Activated T-cell treated with anti-CD3 and anti-CD28 coated beads for 24 hours (primary cell): ENCODE measurements at regions not wholly inside any gene's neighbourhood (a gene's known extent, or its start where the extent isn't known, plus 50 kb on each side); places are given as distances from the start of the nearest gene placed in this dataset.

Experiments
- DNase-seq: peaks from one replicate; pipeline ENCODE4 v3.0.0-alpha.2; 2020; ENCODE audit warnings: low read depth

DNA sequence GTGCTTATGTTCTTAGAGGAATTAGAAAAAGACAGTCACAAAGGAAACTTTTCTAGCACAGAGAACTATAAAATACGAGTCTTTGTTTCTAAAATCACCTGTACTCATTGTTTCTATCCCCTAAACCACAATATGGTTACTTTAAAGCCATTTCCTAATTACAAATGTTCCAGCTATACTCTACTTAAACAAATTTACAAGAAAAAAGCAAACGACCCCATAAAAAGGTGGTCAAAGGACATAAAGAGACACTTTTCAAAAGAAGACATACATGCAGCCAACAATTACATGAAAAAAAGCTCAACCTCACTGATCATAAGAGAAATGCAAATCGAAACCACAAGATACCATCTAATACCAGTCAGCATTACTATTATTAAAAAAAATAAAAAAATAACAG lies 447.3 kb downstream of the RAB28 start:
- DNase-seq: no peak

DNA sequence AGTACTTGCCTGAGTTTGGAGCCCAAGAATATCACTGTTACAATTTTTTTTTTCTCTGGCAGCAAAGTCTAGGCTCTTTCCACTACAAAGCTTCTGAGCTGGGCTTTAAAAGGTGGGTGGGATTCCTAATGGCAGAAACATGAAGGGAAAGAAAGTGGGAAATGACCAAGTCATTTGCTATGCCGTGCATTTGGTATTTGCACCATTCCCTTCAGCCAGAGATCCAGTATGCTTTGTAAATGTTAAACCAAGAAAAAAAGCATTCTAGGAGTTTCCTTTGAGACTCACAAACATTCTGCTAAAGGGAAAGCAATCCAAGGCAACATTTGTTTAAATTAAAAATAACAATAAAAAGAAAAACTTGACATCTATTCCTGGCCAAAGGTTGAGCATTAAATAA lies 451.2 kb downstream of the RAB28 start:
- no peak for DNase-seq

DNA sequence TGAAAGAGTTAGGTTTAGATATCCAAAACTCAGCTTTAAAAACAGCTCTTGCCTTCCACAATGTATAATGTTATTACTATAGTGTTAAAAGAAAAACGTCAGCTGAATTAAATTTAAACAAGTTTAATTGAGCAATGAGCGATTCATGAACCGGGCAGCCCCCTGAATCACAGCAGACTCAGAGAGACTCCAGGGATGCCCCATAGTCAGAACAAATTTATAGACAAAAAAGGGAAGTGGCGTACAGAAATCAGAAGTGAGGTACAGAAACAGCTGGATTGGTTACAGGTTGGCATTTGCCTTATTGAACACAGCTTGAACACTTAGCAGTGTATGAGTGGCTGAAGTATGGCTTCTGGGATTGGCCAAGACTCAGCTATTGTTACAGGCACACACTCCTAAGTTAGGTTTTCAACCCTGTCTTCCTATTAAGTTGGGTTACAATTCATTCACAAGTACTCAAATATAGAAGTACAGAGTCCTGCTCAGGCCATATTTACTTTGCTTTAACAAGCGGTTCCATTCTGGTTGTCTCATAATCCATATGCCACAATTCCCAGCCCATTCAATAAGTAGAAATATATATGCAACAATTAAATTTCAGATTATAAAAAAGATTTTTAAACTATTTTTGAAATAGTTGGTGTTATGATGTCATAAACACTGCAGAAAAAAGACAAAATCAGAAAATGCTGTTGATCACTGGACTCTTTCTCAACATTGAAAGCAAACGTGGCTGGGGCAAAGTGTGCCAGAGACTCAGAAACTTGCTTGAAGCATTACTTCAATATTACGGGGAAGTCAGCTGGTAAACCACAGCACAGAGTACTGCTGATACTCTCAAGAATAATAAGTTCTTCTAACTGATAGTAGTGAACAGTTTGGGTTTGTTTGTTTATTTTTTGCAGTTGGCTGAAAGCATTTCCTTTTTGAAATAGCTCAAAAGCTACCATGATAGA lies 459.7 kb downstream of the RAB28 start:
- no peak for DNase-seq

DNA sequence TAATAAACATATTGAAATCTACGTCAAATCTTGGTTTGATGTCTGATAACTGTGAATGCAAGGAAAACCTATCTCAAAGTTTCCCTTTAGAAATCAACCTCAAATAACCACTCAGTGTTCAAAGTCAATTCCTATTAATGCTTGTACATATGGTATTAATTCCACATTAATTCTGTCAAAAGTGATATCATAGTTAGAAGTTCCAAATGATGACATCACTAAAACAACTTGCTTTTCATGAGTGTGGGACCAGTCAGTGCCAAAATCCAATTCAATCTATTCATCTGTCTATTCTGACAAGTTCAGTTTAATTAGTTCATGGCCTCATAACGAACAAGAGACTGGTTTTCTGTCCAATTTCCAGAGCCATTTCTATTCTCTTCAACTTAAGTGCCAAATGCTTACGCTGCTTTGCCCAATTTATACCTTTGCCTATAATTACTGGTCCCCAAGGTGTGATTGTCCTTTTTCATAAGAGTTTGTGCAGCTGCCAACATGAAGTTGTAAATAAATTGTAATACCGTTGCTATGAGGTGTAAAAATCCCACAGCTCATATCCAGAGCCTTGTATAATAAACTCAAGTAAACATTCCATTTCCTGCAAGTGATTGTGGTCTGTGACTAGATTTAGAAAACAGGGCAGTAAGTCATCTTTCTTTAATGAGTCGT lies 476.2 kb downstream of the RAB28 start:
- DNase-seq: no peak

DNA sequence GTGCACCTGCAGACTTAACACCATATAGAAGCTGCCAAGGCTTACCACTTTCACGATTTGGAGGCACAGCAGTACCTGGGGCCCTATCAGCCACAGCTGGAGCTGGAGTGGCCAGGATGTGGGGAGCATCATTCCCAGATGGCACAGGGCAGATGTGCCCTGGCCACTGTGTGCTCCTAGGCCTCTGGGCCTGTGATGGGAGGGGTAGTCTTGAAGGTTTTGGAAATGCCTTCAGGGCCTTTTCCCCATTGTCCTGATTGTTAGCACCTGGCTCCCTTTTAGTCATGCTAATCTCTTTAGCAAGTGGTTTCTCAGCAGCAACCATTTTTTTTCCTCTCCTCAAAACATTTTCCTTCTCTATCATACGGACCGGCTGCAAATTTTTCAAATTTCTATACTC lies 490.2 kb downstream of the RAB28 start:
- no peak for DNase-seq

DNA sequence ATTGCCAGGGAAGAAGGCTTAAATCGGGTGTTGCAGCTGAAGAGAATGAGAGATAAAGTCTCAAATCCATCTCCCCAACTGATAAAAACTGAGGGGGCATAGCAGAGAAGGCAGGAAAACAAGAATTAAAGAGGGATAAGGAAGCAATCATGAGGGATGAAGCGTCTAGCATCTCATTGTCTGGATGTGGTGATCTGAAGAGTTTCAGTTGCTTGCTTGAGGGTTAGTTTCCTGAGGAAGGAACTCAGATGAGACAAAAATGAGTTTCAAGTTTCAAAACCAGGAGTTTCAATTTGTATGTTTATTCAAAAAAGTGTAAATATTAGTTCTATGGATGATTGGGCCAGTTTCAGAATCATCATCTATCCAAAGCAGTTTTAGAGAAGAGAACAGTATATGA lies 496.9 kb downstream of the RAB28 start:
- no peak for DNase-seq

DNA sequence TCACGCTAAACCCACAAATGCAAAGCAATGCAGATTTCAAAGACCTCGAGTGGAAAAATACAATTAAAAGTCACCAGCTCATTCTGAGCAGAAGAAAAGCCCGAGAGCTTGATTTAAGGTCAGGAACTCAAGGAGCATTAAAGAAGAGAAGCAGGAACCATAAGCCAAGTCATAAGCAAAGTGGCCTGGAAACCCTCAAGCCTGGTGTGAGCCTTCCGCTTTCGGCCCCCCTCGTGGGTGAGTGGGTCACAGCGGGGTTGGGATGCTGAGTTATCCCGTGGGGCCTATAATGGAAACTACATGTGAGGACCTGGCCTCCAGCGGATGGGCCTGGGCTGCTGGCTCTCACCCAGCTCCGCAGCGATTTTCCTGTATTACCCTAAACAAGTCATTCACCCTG lies 504.3 kb downstream of the RAB28 start:
- no peak for DNase-seq

DNA sequence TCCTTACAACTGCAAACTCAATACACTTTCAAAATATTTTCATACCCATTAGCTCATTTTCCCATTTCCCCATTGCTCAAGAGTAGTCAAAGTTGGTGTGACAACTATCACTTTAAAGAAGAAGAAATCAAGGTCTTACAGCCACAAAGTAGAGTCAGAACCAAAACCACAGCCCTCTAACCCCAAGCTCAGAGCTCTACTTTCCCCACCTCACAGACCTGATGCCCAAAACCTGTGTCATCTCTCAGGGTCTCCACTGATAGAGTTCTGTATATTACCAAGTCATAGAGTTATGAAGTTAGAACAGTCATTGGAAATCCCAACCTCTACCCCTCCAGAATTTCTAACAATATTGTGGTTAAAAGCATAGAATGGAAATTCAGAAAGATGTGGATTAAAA lies 505.8 kb downstream of the RAB28 start:
- no peak for DNase-seq

DNA sequence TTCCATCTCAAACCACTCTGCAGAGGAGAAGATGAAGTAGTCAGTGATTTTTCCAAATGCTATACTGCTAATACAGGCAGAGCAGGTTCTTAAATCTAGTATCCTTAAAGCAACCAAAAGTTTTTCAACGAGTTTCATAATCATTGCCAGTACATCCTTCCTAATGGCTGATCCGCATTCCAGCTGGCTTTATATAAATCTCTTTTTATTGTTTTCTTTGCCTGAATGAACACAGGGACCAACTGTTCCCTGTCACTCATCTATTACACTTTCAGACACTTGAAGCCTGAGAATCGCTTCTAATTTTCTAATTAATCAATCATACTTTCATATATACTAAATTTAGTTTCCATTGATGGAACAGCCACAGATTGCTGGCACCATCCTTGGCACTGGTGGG lies 508.6 kb downstream of the RAB28 start:
- no peak for DNase-seq

DNA sequence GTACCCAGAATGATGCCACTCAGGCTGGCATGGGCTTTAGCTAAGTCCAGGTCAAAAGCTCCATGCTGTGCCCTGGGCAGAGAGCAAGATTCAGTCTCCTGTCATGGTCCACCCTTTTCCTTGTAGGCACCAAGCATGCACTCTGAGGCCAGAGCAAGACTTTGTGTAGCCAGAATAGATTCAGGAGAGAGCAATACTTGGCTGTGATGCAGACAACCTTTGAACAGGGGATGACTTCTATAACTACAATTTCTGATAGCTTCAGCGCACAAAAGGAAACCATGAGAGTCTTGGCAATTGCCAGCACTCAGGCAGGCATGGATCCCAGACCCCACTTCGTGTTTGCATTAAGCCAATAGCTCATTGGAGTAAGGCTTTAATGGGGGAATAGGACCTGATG lies 510.6 kb downstream of the RAB28 start:
- no peak for DNase-seq

DNA sequence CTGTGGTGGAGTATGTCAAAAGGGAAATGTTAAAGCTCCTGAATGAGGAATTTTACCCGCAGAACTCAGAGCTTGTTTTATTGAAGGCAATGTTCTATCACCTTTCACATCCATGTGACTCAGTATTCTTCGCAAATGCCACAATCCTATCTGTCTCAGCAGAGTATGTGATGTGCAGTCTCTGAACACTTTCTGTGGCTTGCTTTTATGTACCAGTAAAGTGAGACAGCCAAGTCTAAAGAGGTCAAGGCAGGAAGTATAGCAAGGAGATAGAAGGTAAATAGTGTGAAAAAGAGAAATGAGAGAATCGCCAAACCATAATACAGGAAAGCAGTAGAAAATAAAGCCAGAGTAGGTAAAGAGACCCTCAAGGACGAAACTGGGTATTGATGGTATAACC lies 515.8 kb downstream of the RAB28 start:
- DNase-seq: no peak

DNA sequence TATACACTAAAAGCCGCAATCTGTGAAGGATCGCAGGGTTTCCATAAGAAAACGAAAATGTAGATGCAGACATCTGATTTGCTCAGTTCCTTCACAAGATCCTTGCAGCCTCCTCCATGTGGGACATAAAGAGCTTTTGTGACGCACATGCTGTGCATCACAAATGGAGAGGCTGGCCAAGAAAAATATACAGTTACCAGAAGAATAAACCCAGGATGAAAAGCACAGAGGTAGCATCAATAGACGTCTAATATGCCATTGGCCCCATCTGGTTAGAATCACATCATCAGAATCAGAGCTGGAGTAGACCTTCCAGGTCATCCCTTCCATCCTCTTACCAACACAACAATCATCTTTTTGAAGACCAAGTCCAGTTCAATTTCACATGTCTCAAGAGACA lies 517.4 kb downstream of the RAB28 start:
- no peak for DNase-seq

DNA sequence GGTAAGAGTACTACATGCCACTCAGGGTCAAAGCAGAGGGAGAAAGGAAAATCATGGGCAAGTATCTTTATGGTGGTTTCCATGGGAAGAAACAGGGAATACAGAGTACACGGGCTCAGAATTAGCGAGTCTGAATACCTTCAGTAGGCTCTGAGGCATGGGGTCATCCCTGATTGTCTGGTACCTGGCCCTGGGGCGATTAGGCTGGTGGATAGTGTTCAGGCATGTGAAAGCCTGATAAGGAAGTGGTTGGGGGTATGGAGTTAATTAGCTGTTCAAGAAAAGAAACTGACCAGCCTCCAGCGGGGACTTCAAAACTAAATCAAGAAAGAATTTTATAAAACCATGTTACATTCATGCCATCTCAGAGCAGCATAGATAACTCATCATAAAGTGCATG lies 518.8 kb downstream of the RAB28 start:
- DNase-seq: no peak

DNA sequence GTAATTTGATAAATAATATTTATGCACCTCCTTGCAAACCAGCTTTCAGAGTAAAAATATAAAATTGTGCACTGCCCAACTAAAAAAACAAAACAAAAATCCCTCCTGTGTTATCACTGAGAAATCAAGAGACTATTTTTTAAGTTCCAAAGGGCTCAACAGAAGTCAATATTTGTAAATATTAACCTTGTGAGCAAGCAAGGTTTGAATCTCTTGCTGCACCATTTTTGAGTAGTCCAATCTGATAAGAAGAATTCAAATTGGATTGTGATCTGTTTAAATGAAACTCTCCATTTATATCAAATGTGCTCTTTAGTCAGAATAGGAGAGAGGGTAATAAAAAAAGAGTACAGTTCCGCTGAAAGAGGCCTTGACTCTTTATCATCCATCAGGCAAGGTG lies 520.2 kb downstream of the RAB28 start:
- no peak for DNase-seq

DNA sequence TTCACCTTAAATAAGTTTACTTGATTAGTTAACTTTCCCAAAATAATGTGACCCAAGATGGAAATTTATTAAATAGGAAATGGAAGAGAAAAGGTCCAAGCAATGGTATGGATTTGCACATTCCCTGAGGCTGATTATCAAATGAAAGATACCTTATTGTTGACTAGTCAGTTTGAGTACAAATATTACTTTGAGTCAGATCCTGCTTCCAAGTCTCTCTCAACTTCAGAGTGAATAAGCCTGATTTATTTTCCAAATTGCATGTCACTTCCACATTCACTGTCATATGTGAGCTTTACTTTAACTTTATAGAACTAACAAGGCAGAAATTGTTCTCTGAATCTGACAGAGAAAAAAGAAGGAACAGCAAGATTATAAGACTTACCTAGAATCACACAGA lies 520.8 kb downstream of the RAB28 start:
- no peak for DNase-seq

DNA sequence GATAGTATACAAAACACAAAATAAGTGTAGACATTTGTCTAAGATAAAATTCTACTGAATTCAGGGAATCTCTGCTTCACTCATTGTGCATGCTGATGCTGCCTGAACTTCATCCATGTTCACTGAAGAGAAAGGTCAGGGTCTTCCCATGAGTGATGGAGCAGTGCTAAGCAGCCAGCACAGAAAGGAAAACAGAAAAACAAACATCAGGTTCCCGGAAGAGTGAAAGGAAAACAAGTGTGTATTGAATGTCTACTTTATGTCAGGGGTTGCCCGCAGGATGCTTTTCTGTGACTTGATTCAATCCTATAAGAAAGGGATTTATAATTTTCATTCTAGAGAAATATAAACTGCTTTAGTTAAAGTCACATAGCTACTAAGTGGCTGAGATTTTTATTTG lies 522.4 kb downstream of the RAB28 start:
- DNase-seq: no peak

DNA sequence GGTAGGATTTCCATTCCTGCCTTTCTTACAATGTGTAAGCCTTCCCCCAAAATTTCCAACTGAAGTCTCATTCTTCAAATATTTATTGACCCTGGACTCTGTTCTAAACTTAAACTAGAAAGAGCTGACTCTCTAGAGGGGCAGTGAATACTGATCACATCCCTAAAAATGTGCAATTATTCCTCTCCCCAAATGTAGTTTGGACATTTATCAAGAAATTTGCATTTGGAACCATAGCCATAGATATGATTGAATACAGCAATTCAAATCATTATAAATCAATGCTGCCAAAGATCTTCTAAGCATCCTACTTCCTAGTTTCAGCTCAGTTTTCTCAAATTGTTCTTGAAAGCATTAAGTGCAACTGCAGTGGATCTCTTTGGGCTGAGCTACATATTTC lies 525.7 kb downstream of the RAB28 start:
- no peak for DNase-seq

DNA sequence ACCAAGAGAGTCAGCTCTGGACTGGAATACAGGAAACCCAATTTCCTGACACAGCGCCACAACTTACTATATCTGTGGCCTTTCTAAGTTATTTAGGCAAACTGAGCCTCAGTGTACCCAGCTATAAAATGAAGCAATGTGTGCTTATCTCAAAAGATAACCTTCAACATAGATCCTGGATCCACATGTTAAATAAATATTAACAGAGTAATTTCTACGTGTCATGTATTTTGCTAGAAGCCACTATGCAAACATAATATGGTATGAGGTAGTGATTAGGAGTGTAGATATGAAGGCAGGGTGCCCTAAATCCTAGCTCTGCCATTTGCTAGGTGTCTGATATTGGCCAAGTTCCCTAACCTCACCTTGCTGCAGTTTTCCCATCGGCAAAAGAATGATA lies 527.0 kb downstream of the RAB28 start:
- DNase-seq: no peak

DNA sequence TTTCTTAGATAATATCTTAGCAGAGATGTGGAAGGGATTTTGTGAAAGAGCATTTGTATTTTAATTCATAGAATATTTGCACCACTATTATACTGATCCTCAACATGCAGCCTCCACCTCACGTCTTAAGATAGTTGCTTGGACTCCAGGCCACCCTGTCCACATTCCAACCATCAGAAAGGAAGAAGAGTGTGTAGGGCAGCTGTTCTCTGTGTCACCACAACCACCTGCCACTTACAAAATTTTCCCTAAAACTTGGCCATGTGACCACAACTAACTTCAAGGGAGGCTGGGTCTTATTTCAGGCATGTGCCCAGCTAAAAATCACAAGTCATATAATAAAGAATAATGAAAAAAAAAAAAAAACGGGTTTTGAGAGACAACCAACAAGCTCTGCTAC lies 528.1 kb downstream of the RAB28 start:
- DNase-seq: no peak

DNA sequence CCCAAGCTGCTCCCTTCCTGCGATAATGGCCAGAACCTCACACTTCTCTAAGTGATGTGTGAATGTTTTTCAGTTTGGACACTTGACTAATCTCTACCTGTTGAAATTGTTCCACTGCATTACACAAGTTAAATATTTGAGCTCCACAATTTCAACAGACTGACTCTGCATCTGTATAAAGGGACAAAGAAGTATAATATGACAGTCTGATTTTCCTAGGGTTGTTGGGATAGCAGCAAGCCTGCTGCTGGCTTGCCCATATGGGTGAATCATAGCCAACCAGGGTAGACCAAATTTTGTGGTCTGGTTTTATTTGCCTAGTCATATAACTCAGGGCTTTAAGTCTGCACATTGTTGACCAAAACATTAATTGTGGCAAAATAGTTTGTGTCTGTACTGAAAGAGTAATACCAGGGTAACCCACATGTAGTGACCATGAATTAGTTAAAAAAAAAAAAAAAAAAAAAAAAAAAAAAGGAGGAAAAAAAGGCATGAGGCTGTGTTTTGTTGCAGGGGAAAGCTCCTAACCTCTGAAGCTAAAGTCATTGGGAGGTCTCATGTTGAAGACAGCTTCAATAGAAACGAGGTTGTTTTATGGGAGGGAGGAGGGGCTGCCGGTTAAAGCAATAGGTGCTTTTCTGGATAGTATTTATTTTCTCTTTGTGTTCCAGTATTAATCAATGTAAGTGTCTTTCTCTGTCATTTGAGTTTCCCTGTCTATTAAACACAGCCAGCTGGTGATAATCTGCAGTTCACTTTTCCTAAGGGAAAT lies 534.2 kb downstream of the RAB28 start:
- no peak for DNase-seq

DNA sequence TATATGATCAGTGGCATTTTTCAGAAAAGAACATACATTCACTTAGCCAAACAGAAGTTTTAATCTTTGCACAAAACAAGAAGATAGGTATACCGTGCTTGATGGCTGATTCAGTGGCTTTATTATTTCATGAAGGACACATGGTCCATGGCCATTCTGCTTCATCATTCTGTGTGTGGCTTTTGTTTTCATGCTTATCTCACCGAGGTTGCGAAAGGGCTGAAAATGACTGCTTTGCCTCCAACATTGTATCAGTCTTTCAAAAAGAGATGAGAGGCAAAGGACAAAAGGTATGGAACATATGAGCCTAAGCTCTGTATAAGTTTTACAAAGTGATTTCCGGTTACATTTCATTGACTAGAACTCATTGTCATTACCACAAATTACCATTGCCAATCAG lies 541.1 kb downstream of the RAB28 start:
- no peak for DNase-seq

DNA sequence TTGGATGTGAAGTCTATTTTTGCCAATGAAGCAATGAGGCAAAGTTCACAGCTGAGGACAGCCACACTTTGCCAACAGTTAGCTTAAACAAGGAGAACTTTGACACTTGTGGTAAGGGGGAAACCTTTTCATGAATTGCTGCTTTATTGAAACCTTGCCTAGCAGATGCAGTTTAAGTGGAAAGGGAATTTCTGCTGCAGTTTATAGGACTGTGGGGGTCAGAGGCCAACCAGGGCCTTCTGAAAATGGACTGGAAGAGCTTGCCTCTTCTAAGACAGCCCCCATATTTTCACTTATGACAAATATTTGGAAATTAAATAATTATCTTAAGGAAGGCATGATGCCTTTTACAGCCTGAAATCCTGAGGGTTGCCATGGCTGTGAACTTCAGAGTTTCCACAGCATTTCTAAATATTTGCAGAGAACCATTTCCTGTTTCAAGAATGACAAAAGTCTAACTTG lies 550.3 kb downstream of the RAB28 start:
- no peak for DNase-seq
